CD14-positive monocyte (primary cell): ENCODE measurements at regions not wholly inside any gene's neighbourhood (a gene's known extent, or its start where the extent isn't known, plus 50 kb on each side); places are given as distances from the start of the nearest gene placed in this dataset.

Experiments
- DNase-seq, 3 donors: peaks; one replicate each; pipeline ENCODE4 v3.0.0-alpha.2; 2011 to 2022
- H2AFZ ChIP-seq: 2 replicates; pipeline ENCODE4 v1.6.0; 2012; ENCODE audit warnings: mild to moderate bottlenecking, low read depth, low read length, inconsistent platforms; ENCODE audit not compliant: insufficient read depth, poor library complexity, severe bottlenecking
- H3K27ac ChIP-seq, 2 donors: 1 replicate in 1 of 2; 2 replicates in 1 of 2; pipeline ENCODE4 v1.5.1; 2012 to 2013; ENCODE audit warnings: low read length in 2 of 2, control low read depth in 1 of 2, inconsistent platforms in 1 of 2, low read depth in 1 of 2, mild to moderate bottlenecking in 1 of 2
- H3K27me3 ChIP-seq, 2 donors: one replicate each; pipeline versions ENCODE4 v1.6.0 to v1.6.1; 2011 to 2013; ENCODE audit warnings: low read length in 2 of 2; ENCODE audit not compliant: control insufficient read depth in 2 of 2, insufficient read depth in 2 of 2
- H3K36me3 ChIP-seq, 2 donors: replicated peaks in 1 of 2; 1 replicate in 1 of 2; 2 replicates in 1 of 2; pipeline versions ENCODE4 v1.5.1 to v1.6.1; 2012 to 2013; ENCODE audit warnings: low read length in 2 of 2, control low read depth in 1 of 2, inconsistent platforms in 1 of 2, mild to moderate bottlenecking in 1 of 2; ENCODE audit not compliant: insufficient read depth in 2 of 2, control insufficient read depth in 1 of 2
- H3K4me1 ChIP-seq, 2 donors: 1 replicate in 1 of 2; 2 replicates in 1 of 2; pipeline versions ENCODE4 v1.5.1 to v1.6.1; 2012 to 2013; ENCODE audit warnings: low read length in 2 of 2, control low read depth in 1 of 2, inconsistent platforms in 1 of 2, mild to moderate bottlenecking in 1 of 2, moderate library complexity in 1 of 2; ENCODE audit not compliant: insufficient read depth in 2 of 2, control insufficient read depth in 1 of 2
- H3K4me2 ChIP-seq: replicated peaks from 2 replicates; pipeline ENCODE3; 2012; ENCODE audit warnings: low read length, moderate library complexity, mild to moderate bottlenecking; ENCODE audit not compliant: poor library complexity, severe bottlenecking; ENCODE audit errors: extremely low read depth
- H3K4me3 ChIP-seq, 3 experiments: fragments of 200-600 bp in 1 of 3; sonication (generic) in 1 of 3; replicated peaks in 1 of 3; 1 replicate in 2 of 3; 2 replicates in 1 of 3; pipeline ENCODE4 v1.5.1; 2011 to 2013; ENCODE audit warnings: low read length in 3 of 3, mild to moderate bottlenecking in 3 of 3, control low read depth in 2 of 3, low read depth in 2 of 3, inconsistent platforms in 1 of 3, moderate library complexity in 1 of 3
- H3K79me2 ChIP-seq: 2 replicates; pipeline ENCODE4 v1.6.0; 2012; ENCODE audit warnings: mild to moderate bottlenecking, control low read depth, inconsistent platforms, low read length, moderate library complexity; ENCODE audit not compliant: insufficient read depth
- H3K9ac ChIP-seq: 2 replicates; pipeline ENCODE4 v1.6.0; 2017; ENCODE audit warnings: low read length, mild to moderate bottlenecking; ENCODE audit not compliant: insufficient read depth, poor library complexity, severe bottlenecking
- H3K9me3 ChIP-seq, 2 donors: replicated peaks in 1 of 2; 1 replicate in 1 of 2; 2 replicates in 1 of 2; pipeline versions ENCODE4 v1.5.1 to v1.6.1; 2012 to 2013; ENCODE audit warnings: low read length in 2 of 2, control low read depth in 1 of 2; ENCODE audit not compliant: control insufficient read depth in 1 of 2, insufficient read depth in 1 of 2
- H4K20me1 ChIP-seq: 2 replicates; pipeline ENCODE4 v1.6.0; 2012; ENCODE audit warnings: mild to moderate bottlenecking, low read length, control low read depth, moderate library complexity; ENCODE audit not compliant: insufficient read depth
- H3K27ac Mint-ChIP-seq, 7 donors: one replicate each; pipeline ENCODE4 v1.8.0; 2020; ENCODE audit warnings: mild to moderate bottlenecking in 7 of 7, mixed read lengths in 7 of 7, moderate library complexity in 6 of 7, inconsistent platforms in 2 of 7
- H3K27me3 Mint-ChIP-seq, 3 donors: one replicate each; pipeline ENCODE4 v1.8.0; 2021 to 2022; ENCODE audit warnings: low read depth in 3 of 3, mild to moderate bottlenecking in 3 of 3, mixed read lengths in 3 of 3, moderate library complexity in 3 of 3, inconsistent platforms in 1 of 3
- H3K36me3 Mint-ChIP-seq, 2 donors: one replicate each; pipeline ENCODE4 v1.8.0; 2020; ENCODE audit warnings: mixed read lengths in 2 of 2, inconsistent platforms in 1 of 2, mild to moderate bottlenecking in 1 of 2
- H3K4me1 Mint-ChIP-seq: one replicate; pipeline ENCODE4 v1.8.0; 2020; ENCODE audit warnings: mild to moderate bottlenecking, mixed read lengths
- H3K4me3 Mint-ChIP-seq, 2 donors: one replicate each; pipeline ENCODE4 v1.8.0; 2020; ENCODE audit warnings: mild to moderate bottlenecking in 2 of 2, mixed read lengths in 2 of 2, moderate library complexity in 1 of 2
- H3K9me3 Mint-ChIP-seq, 7 donors: one replicate each; pipeline ENCODE4 v1.8.0; 2020 to 2022; ENCODE audit warnings: mixed read lengths in 7 of 7, mild to moderate bottlenecking in 6 of 7, moderate library complexity in 6 of 7, inconsistent platforms in 2 of 7
- CTCF ChIP-seq: fragments of 200-600 bp; IDR thresholded peaks from one replicate; pipeline ENCODE4 v1.8.0; 2022; ENCODE audit warnings: antibody characterized with exemption, mild to moderate bottlenecking
- WGBS: methylation state at CpG from one replicate; pipeline ENCODE4 v1.1.5; 2013; ENCODE audit warnings: missing lambda C conversion rate; ENCODE audit not compliant: insufficient coverage; 5-methylcytosine and 5-hydroxymethylcytosine counted together
- intact Hi-C, 2 donors: fragments of 100-400 bp; cut with micrococcal nuclease; formaldehyde crosslinking; loops; one replicate each; pipeline versions ENCODE4 v1.15.0 to v1.15.1; 2023

- no peaks in the 10 kb centered on the region for H3K36me3 ChIP-seq
- no peak overlapping the region for H3K4me3 Mint-ChIP-seq
Observed at GRCh38 chr9:3036333-3036700, 192.4 kb upstream of the PUM3 start.

GRCh38 chr9:3035579-3036332 is 191.9 kb upstream of the PUM3 start:
- Histone ChIP-seq H2AFZ (no peak overlapping the region), H4K20me1 (no peaks in the 10 kb centered on the region), H3K27ac (no peak overlapping the region), H3K4me2 (no peak overlapping the region), H3K9ac (no peak overlapping the region), H3K4me1 (no peaks in the 10 kb centered on the region), H3K4me3 (no peak overlapping the region), H3K36me3 (no peaks in the 10 kb centered on the region), H3K27me3 (no peaks in the 10 kb centered on the region), H3K79me2 (no peaks in the 10 kb centered on the region), H3K9me3 (no peaks in the 10 kb centered on the region)
- H3K4me3 Mint-ChIP-seq = no peak overlapping the region
- no peaks in the 10 kb centered on the region for H3K36me3 Mint-ChIP-seq
- H3K9me3 Mint-ChIP-seq = peaks cover 0 to 3% (median 0%) of the 10 kb centered on the region in 7 donors
- no peaks in the 10 kb centered on the region for H3K4me1 Mint-ChIP-seq
- intact Hi-C loops = no loop called here
- no peak for DNase-seq
- 100% methylated on average over 2 of the region's 8 CpGs for WGBS
- H3K27ac Mint-ChIP-seq = no peak overlapping the region
- no peak for TF ChIP-seq CTCF
- H3K27me3 Mint-ChIP-seq = peaks cover 0 to 4% (median 1%) of the 10 kb centered on the region in 3 donors

More at GRCh38 chr9:3036333-3036700, 192.4 kb upstream of the PUM3 start:
- no peaks in the 10 kb centered on the region for H3K4me1 ChIP-seq
- H3K27ac ChIP-seq = no peak overlapping the region
- no peak overlapping the region for H3K9ac ChIP-seq
- Mint-ChIP-seq H3K9me3 (peaks cover 0 to 3% (median 0%) of the 10 kb centered on the region in 7 donors), H3K27ac (no peak overlapping the region), H3K27me3 (peaks cover 0 to 4% (median 1%) of the 10 kb centered on the region in 3 donors), H3K36me3 (no peaks in the 10 kb centered on the region), H3K4me1 (no peaks in the 10 kb centered on the region)
- no peaks in the 10 kb centered on the region for H3K79me2 ChIP-seq
- no peak for DNase-seq
- no peak for TF ChIP-seq CTCF
- intact Hi-C loops = no loop called here
- WGBS = no CpG with 5 or more reads among the region's 1 CpG
- H3K27me3 ChIP-seq = no peaks in the 10 kb centered on the region
- no peak overlapping the region for H3K4me2 ChIP-seq
- no peak overlapping the region for H3K4me3 ChIP-seq
- no peaks in the 10 kb centered on the region for H4K20me1 ChIP-seq
- H3K9me3 ChIP-seq = no peaks in the 10 kb centered on the region
- H2AFZ ChIP-seq = no peak overlapping the region
